LNCaP clone FGC (cell line): ENCODE measurements at regions not wholly inside any gene's neighbourhood (a gene's known extent, or its start where the extent isn't known, plus 50 kb on each side); places are given as distances from the start of the nearest gene placed in this dataset.

Experiments
- DNase-seq: peaks from one replicate; pipeline ENCODE4 v3.0.0-alpha.2; 2011; ENCODE audit warnings: low read depth
- H3K4me3 ChIP-seq: 2 replicates; pipeline ENCODE4 v1.5.1; 2011; ENCODE audit warnings: mild to moderate bottlenecking, low read depth, low read length, control low read depth
- TF ChIP-seq, protein P1 (sequence below): IDR thresholded peaks from 2 replicates; pipeline ENCODE4 v1.5.1; 2012; ENCODE audit warnings: mild to moderate bottlenecking; ENCODE audit not compliant: control insufficient read depth, insufficient read depth; ENCODE audit errors: extremely low read depth

DNA sequence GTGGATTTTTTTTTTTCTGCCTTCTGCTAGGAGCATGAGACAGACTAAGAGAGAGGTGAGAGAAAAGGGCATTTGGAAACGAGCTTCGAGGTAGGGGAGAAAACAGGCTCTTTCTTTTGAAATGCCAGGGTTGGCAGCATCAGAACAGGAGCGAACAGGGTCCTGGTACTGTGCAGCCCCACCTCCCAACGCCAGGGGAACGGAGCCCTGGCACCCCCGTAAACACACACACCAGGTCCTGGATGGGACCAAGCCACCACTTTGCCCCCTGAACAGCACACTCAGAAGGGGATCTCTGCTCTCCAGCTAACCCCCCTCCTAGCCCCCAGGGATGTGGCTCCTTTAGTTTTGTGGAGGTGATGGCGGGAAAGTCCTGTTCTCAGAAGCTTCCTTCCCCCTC lies 127.1 kb downstream of the CTTN start:
- TF ChIP-seq, protein P1, sequence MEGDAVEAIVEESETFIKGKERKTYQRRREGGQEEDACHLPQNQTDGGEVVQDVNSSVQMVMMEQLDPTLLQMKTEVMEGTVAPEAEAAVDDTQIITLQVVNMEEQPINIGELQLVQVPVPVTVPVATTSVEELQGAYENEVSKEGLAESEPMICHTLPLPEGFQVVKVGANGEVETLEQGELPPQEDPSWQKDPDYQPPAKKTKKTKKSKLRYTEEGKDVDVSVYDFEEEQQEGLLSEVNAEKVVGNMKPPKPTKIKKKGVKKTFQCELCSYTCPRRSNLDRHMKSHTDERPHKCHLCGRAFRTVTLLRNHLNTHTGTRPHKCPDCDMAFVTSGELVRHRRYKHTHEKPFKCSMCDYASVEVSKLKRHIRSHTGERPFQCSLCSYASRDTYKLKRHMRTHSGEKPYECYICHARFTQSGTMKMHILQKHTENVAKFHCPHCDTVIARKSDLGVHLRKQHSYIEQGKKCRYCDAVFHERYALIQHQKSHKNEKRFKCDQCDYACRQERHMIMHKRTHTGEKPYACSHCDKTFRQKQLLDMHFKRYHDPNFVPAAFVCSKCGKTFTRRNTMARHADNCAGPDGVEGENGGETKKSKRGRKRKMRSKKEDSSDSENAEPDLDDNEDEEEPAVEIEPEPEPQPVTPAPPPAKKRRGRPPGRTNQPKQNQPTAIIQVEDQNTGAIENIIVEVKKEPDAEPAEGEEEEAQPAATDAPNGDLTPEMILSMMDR = no peak
- no peak overlapping the region for H3K4me3 ChIP-seq
- no peak for DNase-seq

DNA sequence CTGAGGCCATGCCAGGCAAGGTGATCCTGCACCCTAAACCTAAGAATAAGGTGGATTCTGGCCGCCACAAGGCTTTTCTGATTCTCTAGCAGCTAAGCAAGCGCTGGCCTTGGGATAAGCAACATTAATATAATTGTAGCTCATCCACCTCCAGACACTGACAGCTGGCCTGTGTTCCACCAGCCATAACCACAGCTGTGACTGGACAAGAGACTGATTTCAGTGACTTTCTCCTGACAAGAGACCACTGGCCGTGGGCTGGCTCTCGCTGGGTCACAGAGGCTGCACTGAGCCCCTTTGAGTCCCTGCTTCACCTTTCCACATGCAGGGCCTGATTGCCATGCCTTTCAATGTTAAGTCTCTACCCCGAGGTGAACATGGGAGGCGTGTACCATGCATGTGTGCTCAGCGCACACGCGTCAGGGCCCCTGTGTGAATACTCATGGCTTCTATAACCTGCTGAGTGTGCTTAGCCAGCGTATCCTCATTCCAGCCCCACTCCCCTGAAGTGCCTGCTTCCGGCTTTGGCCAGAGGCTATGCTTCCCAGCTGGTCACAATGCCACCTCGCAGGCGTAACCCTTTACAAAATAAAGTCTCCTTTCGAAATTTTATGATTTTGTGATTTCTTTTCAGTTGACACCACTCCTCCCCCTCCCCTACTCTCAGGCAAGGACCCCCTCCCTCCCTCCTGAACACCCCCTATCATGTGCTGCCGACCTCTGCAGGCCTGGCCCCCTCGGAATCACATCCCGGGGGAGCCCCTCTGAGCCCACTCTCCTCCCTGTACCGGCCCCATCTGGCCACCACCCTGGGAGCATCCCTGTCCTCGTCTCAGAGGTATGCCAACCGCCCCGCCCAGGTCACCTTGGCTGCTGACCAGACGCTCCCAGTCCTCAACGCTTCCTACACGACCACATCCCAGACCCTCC lies 128.1 kb downstream of the CTTN start:
- DNase-seq = no peak
- no peak overlapping the region for H3K4me3 ChIP-seq
- TF ChIP-seq, protein P1 = no peak

DNA sequence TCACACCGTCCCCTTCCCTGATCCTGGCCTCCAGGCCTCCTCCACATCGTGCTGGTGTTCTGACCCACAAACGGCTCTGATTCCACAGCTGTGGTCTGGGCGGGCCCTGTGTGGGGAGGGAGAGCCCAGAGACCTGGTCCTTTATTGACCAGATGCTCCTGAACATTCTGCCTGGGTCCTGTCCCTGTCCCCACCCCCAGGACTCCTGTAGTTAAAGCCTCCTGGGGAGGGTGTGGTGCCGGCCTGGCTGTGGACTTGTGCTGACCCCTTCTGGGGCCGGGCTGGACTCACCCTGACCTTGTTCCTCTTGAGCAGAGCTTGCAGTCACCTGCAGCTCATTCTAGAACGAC lies 128.7 kb downstream of the CTTN start:
- no peak overlapping the region for H3K4me3 ChIP-seq
- TF ChIP-seq, protein P1 = no peak
- DNase-seq = no peak

DNA sequence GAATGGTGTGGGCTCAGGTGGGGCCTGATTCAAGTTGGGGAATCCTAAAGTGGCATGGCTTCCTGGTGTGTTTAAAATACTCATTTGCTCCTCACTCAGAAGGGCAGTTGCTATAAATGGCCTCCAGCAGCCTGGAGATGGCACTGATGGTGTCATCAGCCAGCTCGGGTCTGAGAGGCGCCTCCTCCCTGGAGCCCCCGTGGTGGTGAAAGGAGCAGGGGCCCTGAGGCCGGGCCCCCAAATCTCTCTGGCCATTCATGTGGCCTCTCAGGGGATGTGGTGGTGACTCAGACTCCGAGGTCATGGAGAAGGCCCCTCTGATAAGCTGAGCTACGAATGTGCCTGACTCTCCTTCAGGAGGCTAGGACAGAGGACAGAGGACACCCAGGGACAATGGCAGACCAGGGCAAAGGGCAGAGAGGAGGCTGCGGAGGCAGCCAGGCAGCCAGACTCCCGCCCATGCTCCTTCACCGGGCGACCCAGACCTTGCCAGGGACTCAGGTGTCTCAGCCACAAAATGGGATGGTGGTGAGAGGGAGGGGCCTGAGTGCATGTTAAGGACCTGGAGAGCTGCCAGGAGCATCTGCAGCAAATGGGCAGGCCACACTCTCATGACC lies 129.2 kb downstream of the CTTN start:
- TF ChIP-seq, protein P1 = no peak
- DNase-seq = no peak
- no peak overlapping the region for H3K4me3 ChIP-seq

DNA sequence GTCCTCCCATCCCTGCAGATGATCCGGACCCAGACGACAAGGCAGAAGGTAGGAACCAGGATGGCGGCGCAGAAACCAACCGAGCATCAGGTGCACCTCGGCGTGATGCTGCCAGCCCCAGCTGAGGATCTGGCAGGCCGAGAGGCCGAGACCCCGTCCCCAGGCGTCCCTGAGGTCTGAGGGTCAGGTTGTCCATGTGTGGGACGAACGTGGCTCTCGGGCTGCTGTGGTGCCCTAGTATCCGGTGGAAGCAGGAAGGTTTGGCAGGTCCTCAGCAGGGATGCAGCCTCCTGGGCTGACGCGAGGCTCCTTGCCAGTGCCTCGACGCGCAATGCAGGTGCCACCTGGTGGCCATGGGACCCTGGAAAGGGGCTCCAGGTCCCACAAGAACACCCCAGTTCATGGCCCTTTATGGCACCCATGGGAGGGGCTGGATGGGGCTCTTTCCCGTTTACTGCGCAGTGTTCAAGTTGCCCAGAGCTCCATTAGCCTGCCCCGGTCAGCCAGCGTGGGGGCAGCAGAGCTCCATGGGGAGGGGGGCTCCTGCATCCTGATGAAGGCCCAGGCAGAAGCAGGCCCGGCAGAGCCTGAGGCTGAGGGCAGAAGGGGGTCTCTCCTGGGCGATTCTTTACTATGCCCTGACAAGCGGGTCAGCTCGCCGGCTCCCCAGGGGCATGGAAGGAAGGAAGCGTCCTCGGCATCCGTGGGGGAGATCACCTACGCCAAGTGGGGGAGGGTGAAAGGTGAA lies 129.9 kb downstream of the CTTN start:
- no peak for DNase-seq
- no peak overlapping the region for H3K4me3 ChIP-seq
- TF ChIP-seq, protein P1 = no peak

DNA sequence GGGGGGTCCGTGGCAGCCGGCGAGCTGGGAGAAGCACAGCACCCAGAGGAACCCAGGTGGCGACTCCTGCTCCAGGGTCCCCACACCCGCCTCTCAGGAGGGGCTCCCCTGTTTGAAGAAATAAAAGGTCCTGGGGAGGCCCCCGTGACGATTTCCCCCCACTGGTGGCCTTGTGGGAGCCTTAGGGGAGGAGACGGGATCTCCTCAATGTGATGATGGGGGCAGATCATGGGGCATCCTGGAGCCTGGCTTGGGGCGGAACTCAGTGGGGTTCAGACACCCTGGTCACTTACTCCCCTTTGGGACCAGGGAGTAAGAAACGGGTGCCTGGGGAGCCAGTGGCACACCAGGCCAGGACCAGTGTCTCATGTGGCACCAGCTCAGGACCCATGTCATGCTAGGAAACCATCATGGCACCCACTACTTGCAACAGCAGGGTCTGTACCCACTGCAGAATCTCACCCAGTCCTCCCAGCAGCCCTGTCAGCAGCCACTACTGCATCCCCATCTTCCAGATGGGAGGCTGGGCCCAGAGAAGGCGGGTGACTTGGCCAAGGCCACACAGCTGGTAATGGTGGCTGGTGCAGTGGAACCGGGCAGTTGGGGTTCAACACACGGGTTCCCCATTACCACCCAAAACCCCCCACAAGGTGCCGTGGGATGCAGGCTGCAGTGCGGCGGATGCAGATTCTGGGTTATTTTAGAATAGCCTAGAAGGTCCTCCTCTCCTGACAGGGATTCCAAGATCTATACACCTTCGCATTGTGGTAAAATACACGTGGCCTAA lies 130.7 kb downstream of the CTTN start:
- DNase-seq = no peak
- TF ChIP-seq, protein P1 = no peak
- no peak overlapping the region for H3K4me3 ChIP-seq
